HEK293 (cell line): ENCODE measurements at regions not wholly inside any gene's neighbourhood (a gene's known extent, or its start where the extent isn't known, plus 50 kb on each side); places are given as distances from the start of the nearest gene placed in this dataset.

Experiments
- IKZF3 ChIP-seq: fragments of 450-650 bp; IDR thresholded peaks from 2 replicates; pipeline ENCODE4 v1.5.0; 2018; ENCODE audit warnings: missing biosample characterization, mild to moderate bottlenecking, missing genetic modification characterization, moderate library complexity
- ZNF302 ChIP-seq: fragments of 450-650 bp; formaldehyde crosslinking; IDR thresholded peaks from 2 replicates; pipeline ENCODE4 v1.5.1; 2016; ENCODE audit warnings: missing biosample characterization, missing genetic modification characterization, low read depth
- ZNF837 ChIP-seq: fragments of 450-650 bp; formaldehyde crosslinking; IDR thresholded peaks from 2 replicates; pipeline ENCODE4 v1.5.1; 2016; ENCODE audit warnings: missing biosample characterization, missing genetic modification characterization
- TF ChIP-seq, protein P1 (sequence below): fragments of 450-650 bp; formaldehyde crosslinking; IDR thresholded peaks from 2 replicates; pipeline ENCODE4 v1.5.1; 2016; ENCODE audit warnings: missing biosample characterization, missing genetic modification characterization
- TF ChIP-seq, protein P2 (sequence below): fragments of 450-650 bp; formaldehyde crosslinking; IDR thresholded peaks from 2 replicates; pipeline ENCODE4 v1.5.1; 2016; ENCODE audit warnings: missing biosample characterization, missing genetic modification characterization
- TF ChIP-seq, protein P3 (sequence below): fragments of 450-650 bp; formaldehyde crosslinking; IDR thresholded peaks from 2 replicates; pipeline ENCODE4 v1.5.1; 2017; ENCODE audit warnings: missing biosample characterization, missing genetic modification characterization

DNA sequence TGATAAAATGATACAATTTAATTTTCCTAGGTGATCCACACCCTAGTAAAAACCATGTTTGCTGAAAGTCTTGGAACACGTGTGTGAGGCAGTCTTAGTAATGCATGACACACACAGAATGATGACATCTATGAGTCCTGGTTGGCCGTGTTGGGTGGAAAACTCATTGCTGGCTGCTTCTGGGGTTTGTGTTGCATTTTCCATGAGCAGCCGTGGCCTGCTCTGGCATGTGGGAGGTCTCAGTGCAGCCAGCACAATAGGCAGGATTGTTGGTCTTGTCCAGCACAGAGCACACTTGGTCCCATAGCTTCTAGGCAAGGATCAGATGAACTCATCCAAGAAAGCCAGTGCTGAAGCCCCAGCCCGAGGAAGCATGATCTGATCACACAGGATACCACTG lies 172.8 kb upstream of the UBE3A start:
- no peak for TF ChIP-seq ZNF837 (tag by site-specific recombination)
- TF ChIP-seq IKZF3 (tag by site-specific recombination) = no peak
- TF ChIP-seq, protein P1, sequence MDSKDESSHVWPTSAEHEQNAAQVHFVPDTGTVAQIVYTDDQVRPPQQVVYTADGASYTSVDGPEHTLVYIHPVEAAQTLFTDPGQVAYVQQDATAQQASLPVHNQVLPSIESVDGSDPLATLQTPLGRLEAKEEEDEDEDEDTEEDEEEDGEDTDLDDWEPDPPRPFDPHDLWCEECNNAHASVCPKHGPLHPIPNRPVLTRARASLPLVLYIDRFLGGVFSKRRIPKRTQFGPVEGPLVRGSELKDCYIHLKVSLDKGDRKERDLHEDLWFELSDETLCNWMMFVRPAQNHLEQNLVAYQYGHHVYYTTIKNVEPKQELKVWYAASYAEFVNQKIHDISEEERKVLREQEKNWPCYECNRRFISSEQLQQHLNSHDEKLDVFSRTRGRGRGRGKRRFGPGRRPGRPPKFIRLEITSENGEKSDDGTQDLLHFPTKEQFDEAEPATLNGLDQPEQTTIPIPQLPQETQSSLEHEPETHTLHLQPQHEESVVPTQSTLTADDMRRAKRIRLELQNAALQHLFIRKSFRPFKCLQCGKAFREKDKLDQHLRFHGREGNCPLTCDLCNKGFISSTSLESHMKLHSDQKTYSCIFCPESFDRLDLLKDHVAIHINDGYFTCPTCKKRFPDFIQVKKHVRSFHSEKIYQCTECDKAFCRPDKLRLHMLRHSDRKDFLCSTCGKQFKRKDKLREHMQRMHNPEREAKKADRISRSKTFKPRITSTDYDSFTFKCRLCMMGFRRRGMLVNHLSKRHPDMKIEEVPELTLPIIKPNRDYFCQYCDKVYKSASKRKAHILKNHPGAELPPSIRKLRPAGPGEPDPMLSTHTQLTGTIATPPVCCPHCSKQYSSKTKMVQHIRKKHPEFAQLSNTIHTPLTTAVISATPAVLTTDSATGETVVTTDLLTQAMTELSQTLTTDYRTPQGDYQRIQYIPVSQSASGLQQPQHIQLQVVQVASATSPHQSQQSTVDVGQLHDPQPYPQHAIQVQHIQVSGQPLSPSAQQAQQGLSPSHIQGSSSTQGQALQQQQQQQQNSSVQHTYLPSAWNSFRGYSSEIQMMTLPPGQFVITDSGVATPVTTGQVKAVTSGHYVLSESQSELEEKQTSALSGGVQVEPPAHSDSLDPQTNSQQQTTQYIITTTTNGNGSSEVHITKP (tag by site-specific recombination) = no peak
- TF ChIP-seq, protein P2, sequence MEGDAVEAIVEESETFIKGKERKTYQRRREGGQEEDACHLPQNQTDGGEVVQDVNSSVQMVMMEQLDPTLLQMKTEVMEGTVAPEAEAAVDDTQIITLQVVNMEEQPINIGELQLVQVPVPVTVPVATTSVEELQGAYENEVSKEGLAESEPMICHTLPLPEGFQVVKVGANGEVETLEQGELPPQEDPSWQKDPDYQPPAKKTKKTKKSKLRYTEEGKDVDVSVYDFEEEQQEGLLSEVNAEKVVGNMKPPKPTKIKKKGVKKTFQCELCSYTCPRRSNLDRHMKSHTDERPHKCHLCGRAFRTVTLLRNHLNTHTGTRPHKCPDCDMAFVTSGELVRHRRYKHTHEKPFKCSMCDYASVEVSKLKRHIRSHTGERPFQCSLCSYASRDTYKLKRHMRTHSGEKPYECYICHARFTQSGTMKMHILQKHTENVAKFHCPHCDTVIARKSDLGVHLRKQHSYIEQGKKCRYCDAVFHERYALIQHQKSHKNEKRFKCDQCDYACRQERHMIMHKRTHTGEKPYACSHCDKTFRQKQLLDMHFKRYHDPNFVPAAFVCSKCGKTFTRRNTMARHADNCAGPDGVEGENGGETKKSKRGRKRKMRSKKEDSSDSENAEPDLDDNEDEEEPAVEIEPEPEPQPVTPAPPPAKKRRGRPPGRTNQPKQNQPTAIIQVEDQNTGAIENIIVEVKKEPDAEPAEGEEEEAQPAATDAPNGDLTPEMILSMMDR (tag by site-specific recombination) = no peak
- no peak for TF ChIP-seq ZNF302 (tag by site-specific recombination)
- TF ChIP-seq, protein P3, sequence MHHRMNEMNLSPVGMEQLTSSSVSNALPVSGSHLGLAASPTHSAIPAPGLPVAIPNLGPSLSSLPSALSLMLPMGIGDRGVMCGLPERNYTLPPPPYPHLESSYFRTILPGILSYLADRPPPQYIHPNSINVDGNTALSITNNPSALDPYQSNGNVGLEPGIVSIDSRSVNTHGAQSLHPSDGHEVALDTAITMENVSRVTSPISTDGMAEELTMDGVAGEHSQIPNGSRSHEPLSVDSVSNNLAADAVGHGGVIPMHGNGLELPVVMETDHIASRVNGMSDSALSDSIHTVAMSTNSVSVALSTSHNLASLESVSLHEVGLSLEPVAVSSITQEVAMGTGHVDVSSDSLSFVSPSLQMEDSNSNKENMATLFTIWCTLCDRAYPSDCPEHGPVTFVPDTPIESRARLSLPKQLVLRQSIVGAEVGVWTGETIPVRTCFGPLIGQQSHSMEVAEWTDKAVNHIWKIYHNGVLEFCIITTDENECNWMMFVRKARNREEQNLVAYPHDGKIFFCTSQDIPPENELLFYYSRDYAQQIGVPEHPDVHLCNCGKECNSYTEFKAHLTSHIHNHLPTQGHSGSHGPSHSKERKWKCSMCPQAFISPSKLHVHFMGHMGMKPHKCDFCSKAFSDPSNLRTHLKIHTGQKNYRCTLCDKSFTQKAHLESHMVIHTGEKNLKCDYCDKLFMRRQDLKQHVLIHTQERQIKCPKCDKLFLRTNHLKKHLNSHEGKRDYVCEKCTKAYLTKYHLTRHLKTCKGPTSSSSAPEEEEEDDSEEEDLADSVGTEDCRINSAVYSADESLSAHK (tag by site-specific recombination) = no peak
